GM18517 (cell line): ENCODE measurements at regions not wholly inside any gene's neighbourhood (a gene's known extent, or its start where the extent isn't known, plus 50 kb on each side); places are given as distances from the start of the nearest gene placed in this dataset.
"Not testable (repeated sequence)": the region's sequence is repeated elsewhere in the genome, so short reads cannot be mapped to it uniquely, and the experiment has no call there.

ENCODE experiments used
- ATAC-seq: cut with Tn5 transposase; IDR thresholded peaks from one replicate; pipeline ENCODE4 v1.9.1; 2021; ENCODE audit warnings: mild to moderate bottlenecking, moderate library complexity; ENCODE audit not compliant: unreplicated experiment

DNA sequence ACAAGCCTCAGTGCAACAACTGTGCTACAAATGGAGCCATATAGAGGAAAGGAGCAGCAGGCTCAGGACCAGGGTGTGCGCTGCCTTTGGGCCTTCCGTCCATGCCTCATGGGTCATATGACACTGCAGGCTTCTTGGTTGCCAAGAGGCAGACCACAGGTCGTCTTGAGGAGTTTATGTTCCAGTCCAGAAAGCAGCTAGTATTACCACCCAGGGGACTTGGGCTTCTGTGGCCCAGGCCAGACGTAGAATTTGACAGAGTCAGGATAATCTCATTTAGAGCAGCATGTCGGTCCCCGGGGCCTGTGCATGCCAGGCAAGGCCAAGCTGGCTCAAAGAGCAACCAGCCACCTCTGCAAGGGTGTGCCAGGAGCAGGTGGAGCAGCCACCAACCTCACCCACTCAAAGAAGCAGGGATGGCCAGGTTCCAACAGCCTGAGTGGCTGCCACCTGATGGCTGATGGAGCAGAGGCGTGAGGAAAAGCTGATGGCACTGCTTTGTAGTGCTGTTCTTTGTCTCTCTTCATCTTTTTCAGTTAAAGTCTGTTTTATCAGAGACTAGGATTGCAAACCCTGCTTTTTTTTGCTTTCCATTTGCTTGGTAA, 109.1 kb downstream of the CCDC74A start:
- ATAC-seq, result not testable (repeated sequence)

DNA sequence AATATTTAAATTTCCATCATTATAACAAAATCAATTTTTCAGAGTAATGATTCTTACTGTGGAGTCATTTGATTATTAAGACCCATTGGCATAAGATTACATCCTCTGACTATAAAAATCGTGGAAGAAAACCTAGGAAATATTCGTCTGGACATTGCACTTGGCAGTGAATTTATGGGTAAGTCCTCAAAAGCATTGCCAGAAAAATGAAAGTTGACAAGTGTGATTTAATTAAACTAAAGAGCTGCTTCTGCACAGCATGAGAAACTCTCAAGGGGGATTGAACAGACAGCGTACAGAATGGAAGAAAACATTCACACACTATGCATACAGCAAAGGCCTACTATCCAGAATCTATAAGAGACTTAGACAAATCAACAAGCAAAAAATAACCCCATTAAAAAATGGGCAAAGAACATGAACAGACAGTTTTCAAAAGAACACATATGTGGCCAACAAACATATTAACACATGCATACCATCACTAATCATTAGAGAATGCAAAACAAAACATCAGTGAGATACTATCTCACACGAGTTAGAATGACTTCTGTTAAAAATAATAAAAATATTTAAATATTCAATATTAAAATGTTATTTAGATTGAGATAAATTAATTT, 111.4 kb downstream of the CCDC74A start:
- ATAC-seq, result not testable (repeated sequence)

DNA sequence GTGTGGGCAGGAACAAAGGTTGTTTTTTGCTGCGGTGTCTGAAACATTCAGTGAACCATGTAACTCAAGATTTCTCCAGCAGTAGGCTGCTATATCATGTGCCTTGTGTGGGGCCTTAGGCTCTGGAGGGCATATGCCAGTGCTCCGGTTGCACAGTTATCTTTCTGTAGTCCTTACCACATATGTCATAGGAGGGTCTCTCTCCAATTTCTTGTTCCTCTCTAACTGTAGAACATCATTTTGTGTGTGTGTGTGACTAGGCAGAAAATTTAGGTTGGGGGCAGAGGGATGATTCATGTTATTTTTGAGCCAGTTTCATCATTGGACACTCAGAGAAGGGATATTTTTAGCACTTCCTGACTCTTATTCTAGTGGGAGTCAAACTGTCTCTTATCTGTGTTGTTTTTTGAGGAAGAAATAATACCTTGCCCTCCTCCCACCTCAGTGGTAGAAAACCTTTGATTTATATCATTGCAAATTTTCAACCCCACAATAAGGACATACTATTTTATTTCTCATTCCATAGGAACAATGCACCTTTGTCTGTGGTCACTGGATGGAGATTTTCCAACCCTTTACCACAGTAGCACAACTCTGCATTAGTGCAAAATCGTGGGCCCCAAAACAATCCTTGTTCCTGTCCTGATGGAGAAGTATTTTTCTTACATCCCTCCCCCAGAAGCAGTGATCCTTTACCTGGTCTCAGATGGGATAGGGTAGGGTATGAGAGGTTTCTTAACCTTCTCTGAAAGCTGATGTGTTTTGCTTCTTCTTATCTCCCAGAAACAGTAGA, 113.9 kb downstream of the CCDC74A start:
- no peak for ATAC-seq

DNA sequence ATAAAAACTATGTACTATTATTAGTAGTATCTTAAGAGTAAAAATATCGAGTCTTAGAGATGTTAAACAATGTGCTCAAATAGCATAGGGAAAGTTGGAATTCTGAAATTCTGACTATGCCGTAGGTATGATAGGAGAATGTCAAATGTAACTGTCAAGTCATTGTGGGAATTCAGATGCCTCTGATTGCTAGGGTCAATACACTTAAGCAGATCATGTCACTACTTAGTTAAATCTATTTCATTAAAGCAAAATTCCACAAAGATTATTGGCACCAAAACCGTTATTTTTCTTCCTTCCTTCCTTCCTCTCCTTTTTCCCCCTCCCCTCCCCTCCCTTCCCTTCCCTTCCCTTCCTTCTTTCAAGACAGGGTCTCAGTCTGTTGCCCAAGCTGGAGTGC, 115.5 kb downstream of the CCDC74A start:
- ATAC-seq, result not testable (repeated sequence)

DNA sequence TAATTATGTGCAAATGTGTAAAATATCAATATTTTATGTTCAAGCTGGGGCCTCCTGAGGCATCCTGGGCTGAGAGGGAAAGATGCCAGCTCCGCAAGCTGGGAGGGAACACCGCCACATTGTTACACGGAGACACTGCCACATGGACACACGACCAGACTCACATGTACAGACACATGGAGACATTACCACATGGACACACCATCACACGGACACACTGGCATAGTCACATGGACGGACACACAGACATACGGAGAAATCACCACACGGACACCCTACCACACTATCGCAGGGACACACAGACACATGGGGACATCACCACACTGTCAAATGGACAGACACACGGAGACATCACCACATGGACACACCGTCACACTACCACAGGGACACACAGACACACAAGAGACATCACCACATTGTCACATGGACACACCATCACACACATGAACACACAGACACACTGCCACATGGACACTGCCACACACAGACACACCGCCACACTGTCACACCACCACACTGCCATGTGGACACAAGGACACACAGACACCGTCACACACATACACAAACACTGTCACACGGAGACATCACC, 117.6 kb downstream of the CCDC74A start:
- no peak for ATAC-seq

DNA sequence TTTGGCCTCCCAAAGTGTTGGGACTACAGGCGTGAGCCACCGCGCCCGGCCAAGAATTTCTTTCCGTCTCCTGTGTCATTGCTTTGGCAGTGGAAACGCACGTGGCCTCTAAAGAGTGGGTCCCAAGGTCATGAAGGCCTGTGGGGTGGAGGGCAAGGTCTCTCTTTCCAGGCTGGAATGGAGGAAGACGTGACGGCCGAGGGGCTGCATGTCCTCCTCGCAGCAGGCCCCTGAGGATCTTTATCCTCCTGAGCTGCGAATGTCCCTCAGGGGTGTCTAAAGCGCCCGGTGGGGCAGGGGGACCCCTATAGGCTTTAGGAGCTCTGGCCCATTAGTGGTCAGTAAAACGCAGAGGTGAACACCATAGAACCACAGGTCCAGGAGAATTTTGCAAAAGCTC, 118.5 kb downstream of the CCDC74A start:
- not testable (repeated sequence) for ATAC-seq

DNA sequence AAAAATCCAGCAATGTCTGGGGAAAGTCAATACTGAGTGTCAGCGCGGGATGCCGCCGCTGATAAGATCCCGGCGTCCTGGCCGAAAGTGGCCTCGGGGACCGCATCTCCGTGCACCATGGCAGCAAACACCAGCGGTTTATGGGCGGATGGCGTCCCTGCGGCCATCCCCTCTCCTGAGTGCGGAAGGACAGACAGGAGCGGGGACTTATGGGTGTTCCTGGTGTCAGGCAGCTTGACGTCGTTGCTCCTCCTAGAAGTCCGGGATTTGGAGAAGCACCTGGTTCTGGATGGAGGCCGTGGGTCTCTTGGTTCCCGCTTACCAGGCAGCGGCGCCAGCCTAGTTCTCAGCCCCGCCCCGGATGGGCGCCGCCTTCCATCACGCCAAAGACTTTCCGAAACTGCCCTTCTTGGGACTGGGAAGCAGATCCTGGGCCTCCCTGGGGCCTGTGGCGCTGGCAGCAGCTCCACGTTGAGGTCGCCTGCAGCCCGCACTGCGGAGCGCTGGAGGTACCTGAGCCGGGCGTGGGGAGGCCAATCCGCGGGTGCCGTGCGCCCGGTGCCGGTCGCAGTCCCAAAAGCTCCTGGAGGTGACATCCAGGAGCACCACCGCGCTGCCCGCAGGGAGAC, 119.1 kb downstream of the CCDC74A start:
- ATAC-seq, result no peak

DNA sequence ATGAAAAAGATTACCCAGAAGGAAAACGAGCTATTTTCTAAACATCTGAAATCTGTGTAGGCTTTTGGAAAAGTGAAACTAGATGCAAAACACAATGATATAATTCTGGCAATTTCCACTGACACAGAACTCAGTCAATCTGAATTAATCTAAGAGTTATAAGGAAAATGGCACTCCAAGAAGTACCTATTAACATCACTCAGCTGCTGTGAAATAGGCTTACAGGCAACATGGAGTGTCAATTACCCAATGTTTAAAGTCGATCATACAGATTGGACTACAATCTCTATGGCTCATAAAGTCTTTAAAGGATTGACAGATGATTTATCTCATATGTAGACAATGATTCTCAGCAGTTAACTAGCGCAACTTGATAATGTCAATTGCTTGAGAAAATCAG, 120.9 kb downstream of the CCDC74A start:
- not testable (repeated sequence) for ATAC-seq

DNA sequence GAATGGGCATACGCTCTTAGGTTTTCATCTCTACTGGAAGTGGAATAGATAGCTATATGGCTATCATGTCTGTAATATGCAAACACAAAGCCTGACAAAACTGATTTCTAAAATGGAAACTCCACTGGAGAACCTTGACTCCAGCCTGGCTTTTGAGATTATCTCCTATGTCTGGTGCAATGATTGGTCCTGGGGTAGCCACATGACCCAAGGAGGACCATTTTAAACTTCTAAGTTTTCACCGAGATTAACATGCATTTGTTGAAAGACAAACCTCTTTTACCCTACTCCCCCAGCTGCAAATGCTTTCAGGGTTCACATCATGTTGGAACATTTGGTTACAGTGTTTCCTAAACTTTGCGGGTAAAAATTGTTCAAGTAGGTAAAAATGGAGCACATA, 124.6 kb downstream of the CCDC74A start:
- not testable (repeated sequence) for ATAC-seq

DNA sequence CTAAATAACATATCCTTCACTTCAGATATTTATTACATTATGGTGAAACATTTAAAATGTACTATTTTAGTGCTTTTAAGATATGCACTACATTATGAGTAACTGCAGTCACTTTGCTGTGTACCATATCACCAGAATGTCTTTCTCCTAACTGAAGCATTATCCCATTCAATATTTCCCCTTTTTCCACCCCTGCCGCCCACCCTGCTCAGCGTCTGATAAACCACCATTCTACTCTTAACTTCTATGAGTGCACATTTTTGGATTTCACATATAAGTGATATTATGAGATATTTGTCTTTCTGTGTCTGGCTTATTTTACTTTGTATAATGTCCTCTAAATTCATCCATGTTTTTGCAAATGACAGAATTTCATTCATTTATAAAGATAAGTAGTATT, 126.4 kb downstream of the CCDC74A start:
- not testable (repeated sequence) for ATAC-seq

DNA sequence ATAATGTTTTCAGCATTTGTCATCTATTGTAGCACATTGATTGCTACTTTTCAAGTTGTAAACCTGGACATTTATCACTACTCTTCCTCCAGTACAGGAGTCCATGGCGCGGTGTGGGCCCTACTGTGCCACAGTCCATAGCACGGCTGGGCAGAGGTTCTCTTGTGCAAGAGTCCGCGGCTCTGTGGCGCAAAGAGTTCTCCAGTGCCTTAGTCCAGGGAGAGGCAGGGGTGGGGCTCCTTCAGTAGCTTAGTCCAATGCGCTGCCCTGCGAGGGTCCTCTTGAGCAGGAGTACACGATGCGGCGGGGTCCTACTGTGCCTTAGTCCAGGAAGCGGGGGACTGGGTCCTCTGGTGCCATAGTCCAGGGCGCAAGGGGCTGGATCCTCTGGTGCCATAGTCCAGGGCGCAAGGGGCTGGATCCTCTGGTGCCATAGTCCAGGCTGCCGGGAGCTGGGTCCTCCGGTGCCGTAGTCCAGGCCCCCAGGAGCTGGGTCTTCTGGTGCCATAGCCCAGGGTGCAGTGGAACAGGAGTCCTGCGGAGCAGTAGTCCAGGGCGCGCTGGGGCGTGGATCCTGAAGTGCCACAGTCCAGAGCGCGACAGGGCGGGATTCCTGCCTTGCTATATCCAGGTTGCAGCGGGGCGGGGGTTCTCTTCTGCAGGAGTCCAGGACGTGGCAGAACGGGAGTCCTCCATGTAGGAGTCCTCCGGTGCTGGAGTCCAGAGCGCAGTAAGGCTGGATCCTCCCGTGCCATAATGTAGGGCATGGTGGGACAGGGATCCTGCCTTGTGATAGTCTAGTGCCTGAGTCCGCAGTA, 129.3 kb downstream of the CCDC74A start:
- no peak for ATAC-seq

DNA sequence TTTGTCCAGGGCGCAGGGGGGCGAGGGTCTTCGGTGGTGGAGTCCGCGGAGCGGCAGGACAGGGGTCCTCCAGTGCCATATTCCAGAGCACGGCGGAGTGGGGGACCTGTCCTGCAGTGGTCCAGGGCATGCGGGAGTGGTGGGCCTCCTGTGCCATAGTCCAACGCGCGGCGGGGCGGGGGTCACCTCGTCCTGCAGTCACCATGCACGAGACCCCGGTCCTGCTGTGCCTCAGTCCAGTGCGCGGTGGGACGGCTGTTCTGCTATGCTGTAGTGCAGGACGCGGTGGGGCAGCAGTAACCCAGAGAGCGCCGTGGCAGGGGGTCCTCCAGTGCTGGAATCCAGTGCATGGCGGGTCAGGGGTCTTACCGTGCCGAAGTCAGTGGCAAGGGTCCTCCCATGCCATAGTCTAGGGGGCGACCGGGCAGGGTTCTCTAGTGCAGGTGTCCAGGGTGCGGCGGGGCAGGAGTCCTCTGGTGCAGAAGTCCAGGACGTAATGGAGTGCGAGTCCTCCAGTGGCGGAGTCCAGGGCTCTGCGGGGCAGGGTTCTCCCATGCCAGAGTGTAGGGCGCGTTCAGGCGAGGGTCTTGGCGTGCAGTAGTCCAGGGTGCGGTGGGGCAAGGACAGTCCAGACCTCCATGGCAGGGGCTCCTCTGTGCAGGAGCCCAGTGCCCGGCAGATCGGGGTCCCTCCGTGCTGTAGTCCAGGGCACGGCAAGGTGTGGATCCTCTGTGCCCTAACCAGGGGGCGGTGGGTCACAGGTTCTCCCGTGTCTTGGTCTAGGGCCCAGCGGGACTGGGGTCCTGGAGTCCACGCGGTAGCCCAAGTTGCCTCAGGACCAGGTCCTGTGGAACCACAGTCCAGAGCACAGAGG, 130.4 kb downstream of the CCDC74A start:
- ATAC-seq, result no peak

DNA sequence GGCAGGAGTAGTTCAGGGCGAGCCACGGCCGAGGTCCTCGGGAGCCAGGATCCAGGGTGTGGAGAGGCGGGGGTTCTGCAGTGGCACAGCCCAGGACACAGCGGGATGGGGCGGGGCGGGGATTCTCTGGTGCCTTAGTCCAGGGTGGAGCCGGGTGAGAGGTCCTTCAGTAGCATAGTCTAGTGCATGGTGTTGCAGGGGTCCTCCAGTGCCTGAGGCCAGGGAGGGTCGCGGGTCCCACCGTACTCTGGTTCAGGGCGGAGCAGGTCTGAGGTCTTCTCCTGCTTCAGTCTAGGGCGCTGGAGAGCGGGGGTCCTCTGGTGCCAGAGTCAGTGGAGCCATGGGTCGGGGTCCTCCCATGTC, 131.1 kb downstream of the CCDC74A start:
- ATAC-seq, result no peak

DNA sequence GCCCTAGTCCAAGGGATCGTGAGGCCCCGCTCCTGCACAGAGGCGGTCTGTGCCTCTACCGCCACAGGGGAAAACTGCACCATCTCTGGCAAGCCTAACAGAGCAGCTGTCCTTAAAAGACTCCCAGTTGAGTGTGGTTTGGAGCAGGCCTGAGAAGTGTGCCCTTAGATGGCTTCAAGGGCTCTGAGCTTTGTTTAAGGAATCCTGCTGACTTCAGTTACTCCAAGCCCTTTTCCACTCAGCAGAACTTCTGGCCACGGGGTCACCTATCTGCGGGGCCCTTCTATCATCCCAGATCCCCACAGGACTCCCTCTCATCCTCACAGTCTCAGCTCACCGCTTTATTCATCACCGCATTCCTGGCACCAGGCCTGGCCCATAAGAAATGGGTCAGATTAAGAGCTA, 131.5 kb downstream of the CCDC74A start:
- no peak for ATAC-seq

DNA sequence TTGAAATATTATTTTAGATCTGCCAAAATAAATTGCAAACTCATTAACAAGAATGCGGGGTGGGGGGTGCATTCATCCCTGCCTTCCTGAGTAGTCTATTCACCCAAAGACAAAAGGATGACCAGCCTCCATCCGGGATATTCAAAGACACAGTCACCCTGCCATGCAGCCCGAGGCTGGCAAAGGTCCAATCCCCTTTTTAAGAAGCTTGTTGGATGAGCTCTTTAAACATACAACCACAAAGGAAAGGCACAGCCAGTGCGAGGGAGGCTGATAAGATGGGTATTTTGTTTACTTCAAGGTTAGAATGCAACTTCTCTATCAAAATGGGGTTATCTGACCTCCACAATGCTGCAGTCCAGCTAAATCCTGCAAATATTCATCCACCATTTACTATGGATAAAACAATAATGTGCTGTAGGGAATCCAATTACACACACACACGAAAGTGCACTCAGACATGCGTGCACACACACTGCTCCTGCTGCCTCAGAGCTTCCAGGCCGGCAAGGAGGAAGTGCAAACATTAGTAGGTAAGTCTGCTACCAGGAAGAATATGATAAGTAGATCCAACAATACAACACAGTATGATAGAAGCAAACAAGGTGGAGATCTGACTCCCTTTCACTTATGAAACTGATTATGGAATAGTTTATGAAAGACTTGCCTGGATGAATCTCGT, 133.6 kb downstream of the CCDC74A start:
- ATAC-seq, result not testable (repeated sequence)

DNA sequence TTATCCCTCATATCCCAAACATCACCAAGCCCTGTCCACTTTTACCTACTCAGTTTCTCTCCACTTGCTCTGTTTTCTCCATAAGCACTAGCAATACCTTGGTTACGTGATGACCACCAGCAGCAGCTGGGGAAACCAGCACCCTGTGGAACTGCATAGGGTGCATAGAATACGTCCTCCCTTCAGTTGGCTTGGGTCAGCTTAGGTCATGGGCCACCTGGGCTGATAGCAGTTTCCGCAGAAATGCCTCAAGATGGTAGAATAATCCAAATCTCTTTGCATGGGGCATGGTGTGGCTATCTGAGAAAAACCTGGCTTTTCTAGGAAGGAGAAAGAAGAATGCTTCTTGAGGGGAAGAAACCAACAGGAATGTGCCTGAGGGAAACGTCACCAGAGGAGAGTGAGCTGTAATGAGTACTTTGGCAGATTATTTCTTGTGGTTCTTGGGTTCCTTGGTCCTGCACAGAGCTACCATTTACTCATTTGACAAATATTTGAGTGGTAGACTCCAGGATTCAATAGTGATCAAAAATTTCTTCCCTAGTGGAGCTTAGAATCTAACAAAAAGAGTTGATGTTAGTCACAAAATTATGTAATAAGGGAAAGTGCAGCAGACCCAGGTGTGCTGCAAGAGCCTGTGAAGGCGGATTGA, 134.3 kb downstream of the CCDC74A start:
- ATAC-seq, result not testable (repeated sequence)

DNA sequence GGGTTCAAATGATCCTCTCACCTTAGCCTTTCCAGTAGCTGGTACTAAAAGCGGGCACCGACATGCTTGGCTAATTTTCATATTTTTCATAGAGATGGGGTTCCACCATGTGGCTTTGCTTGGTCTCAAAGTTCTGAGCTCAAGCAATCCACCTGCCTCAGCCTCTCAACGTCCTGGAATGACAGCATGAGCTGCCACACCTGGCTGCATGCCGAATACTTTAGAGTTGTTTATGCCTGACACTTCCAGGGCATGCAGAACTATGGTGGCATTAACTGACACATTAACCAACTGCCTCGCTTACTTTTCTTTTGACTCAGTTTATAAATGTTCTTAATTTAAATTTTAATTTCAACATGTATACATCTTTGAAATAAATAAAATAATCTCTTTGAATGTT, 135.8 kb downstream of the CCDC74A start:
- ATAC-seq, result not testable (repeated sequence)

DNA sequence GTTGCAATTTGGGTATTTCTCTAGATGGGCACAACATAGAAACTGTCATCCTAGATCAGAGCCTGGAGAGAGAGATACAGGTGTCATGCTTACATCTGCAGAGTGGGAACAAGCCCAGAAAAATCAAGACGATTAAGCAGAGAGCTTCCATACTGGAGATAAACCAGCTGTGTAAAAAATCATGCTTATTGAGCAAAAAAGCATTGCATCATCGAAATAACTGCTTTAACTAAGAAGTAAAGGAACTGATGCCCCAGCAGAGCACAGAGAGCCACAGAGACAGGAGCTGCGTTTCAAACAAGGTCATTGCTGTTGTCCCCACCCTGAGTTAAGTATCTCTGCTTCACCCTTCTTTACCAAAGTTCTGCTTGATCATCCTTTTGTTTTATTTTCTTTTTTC, 138.0 kb downstream of the CCDC74A start:
- ATAC-seq, result not testable (repeated sequence)
